ENCODE measurements at regions not wholly inside any gene's neighbourhood (a gene's known extent, or its start where the extent isn't known, plus 50 kb on each side); places are given as distances from the start of the nearest gene placed in this dataset.

- H2BK5ac ChIP-seq (ENCODE audit: insufficient read length, low read length), result no peak overlapping the region
- no peak overlapping the region for H3K23ac ChIP-seq (ENCODE audit: insufficient read length, low read depth, low read length)
- H3K27ac ChIP-seq (ENCODE audit: insufficient read length, low read depth, low read length), result no peak overlapping the region
- H3K18ac ChIP-seq (ENCODE audit: insufficient read length, low read depth, low read length), result no peak overlapping the region
- no peak overlapping the region for H2AFZ ChIP-seq (ENCODE audit: low read length)
- WGBS (ENCODE audit: extremely low coverage, insufficient read length, low lambda C conversion rate), result no CpG with 5 or more reads among the region's 7 CpGs
- no peak overlapping the region for H2BK120ac ChIP-seq (ENCODE audit: low read depth, low read length, poor library complexity, severe bottlenecking)
- H3K79me1 ChIP-seq (ENCODE audit: insufficient read depth, low read depth, low read length, poor library complexity, severe bottlenecking), result no peaks in the 10 kb centered on the region
- Mint-ChIP-seq H3K4me3 (no peak overlapping the region), H3K27ac (no peak overlapping the region), H3K9me3 (no peaks in the 10 kb centered on the region), H3K36me3 (ENCODE audit: insufficient read depth in 1 of 3, low read depth in 3 of 3) (no peaks in the 10 kb centered on the region; a peak in 1 of 7 replicates), H3K27me3 (ENCODE audit: low read depth) (peaks cover 31% of the 10 kb centered on the region), H3K4me1 (peaks cover 20% of the 10 kb centered on the region in 2 experiments)
- H3K9ac ChIP-seq (ENCODE audit: extremely low read depth, insufficient read length, low read length), result no peak overlapping the region
- H3K4ac ChIP-seq (ENCODE audit: low read depth, low read length), result no peak overlapping the region
- H4K20me1 ChIP-seq (ENCODE audit: control insufficient read depth, insufficient read depth, insufficient read length), result no peaks in the 10 kb centered on the region
- no peak overlapping the region for H4K5ac ChIP-seq (ENCODE audit: insufficient read length, low read depth, low read length)
- TF ChIP-seq, protein P1, sequence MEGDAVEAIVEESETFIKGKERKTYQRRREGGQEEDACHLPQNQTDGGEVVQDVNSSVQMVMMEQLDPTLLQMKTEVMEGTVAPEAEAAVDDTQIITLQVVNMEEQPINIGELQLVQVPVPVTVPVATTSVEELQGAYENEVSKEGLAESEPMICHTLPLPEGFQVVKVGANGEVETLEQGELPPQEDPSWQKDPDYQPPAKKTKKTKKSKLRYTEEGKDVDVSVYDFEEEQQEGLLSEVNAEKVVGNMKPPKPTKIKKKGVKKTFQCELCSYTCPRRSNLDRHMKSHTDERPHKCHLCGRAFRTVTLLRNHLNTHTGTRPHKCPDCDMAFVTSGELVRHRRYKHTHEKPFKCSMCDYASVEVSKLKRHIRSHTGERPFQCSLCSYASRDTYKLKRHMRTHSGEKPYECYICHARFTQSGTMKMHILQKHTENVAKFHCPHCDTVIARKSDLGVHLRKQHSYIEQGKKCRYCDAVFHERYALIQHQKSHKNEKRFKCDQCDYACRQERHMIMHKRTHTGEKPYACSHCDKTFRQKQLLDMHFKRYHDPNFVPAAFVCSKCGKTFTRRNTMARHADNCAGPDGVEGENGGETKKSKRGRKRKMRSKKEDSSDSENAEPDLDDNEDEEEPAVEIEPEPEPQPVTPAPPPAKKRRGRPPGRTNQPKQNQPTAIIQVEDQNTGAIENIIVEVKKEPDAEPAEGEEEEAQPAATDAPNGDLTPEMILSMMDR (conservative IDR thresholded peaks at IDR 0.05), result no peak
- H3T11ph ChIP-seq (ENCODE audit: low read length), result no peak overlapping the region
- no peaks in the 10 kb centered on the region for H3K27me3 ChIP-seq (ENCODE audit: insufficient read depth, low read length)
- no peaks in the 10 kb centered on the region for H3K79me2 ChIP-seq (ENCODE audit: insufficient read depth, low read length)
- no peaks in the 10 kb centered on the region for H3K9me3 ChIP-seq (ENCODE audit: control insufficient read depth, low read depth, low read length)
- no peaks in the 10 kb centered on the region for H3K23me2 ChIP-seq (ENCODE audit: insufficient read length, low read depth, low read length, poor library complexity, severe bottlenecking)
- H2BK15ac ChIP-seq (ENCODE audit: low read depth, low read length), result no peak overlapping the region
- DNase-seq, result no peak
- H2AK5ac ChIP-seq (ENCODE audit: insufficient read length, low read length), result no peak overlapping the region
- no peak overlapping the region for H4K91ac ChIP-seq (ENCODE audit: insufficient read length, low read depth, low read length)
- H3K4me1 ChIP-seq (ENCODE audit: insufficient read depth, low read length), result no peaks in the 10 kb centered on the region
- H3K4me2 ChIP-seq (ENCODE audit: insufficient read depth, insufficient read length, low read length), result no peak overlapping the region
- no peak overlapping the region for H3K14ac ChIP-seq (ENCODE audit: insufficient read depth, low read length)
- no peak overlapping the region for H3K56ac ChIP-seq (ENCODE audit: insufficient read length, low read depth, low read length)
- no peak overlapping the region for H4K8ac ChIP-seq (replicated peaks; ENCODE audit: insufficient read length, low read depth, low read length)
- H2BK12ac ChIP-seq (ENCODE audit: insufficient read length, low read depth, low read length), result no peak overlapping the region
- H2BK20ac ChIP-seq (ENCODE audit: low read depth, low read length, poor library complexity, severe bottlenecking), result no peak overlapping the region
Measured at GRCh38 chr1:112322018-112322417, 74.0 kb upstream of the CTTNBP2NL start.

All from H9 (cell line).